ENCODE measurements at regions not wholly inside any gene's neighbourhood (a gene's known extent, or its start where the extent isn't known, plus 50 kb on each side); places are given as distances from the start of the nearest gene placed in this dataset.

DNA sequence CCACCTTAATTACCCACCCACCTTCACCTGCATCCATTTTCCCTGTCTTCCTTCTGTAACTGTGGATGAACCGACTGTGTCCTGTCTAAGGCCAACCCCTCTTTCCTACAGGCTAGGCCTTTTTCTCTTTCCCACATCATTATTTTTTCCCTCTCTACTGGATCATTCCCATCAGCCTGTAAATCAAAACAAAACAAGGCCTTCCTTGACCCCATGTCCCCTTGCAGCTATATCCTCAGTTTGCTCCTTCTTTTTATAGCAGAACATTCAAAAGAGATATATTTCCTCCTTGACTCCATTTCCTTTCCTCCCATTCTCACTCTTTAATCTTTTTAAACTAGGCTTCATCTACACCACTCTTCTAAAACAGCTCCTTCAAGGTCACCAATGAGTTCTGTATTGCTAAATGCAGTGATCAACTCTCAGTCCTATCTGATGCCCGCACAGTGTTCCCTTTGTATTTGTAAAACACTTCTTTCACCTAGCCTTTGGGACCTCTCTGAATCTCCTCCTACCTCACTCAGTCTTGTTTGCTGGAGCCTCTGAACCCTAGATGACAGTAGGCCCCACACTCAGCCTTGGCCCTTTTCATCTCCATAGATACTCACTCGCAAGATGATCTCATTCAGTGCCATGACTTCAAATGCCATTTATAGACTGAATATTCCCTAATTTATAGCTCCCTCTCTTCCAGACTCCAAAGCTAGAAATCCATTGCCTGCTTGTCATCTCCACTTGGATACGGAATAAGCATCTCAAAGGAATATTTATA lies 55.7 kb downstream of the CXCR4 start:
- in situ Hi-C loops (cut with MboI; ENCODE audit: low sequenced_read_pairs), result no loop called here
- TF ChIP-seq BHLHE40 (IDR thresholded peaks at IDR 0.05; ENCODE audit: low read depth, low read length) (no peak), RCOR1 (IDR thresholded peaks at IDR 0.05; ENCODE audit: insufficient replicate concordance, low read length) (no peak), FOS (IDR thresholded peaks at IDR 0.05; ENCODE audit: low read depth, low read length) (no peak), SMC3 (IDR thresholded peaks at IDR 0.05; ENCODE audit: low read depth, low read length) (no peak)
- TF ChIP-seq, protein P1, sequence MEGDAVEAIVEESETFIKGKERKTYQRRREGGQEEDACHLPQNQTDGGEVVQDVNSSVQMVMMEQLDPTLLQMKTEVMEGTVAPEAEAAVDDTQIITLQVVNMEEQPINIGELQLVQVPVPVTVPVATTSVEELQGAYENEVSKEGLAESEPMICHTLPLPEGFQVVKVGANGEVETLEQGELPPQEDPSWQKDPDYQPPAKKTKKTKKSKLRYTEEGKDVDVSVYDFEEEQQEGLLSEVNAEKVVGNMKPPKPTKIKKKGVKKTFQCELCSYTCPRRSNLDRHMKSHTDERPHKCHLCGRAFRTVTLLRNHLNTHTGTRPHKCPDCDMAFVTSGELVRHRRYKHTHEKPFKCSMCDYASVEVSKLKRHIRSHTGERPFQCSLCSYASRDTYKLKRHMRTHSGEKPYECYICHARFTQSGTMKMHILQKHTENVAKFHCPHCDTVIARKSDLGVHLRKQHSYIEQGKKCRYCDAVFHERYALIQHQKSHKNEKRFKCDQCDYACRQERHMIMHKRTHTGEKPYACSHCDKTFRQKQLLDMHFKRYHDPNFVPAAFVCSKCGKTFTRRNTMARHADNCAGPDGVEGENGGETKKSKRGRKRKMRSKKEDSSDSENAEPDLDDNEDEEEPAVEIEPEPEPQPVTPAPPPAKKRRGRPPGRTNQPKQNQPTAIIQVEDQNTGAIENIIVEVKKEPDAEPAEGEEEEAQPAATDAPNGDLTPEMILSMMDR (conservative IDR thresholded peaks at IDR 0.05; ENCODE audit: low read depth, low read length), result no peak

More for the DNA sequence above, 55.7 kb downstream of the CXCR4 start:
- DNase-seq, result no peak
- Histone ChIP-seq H2BK20ac (ENCODE audit: low read depth, low read length) (no peak overlapping the region), H3K36me3 (ENCODE audit: control insufficient read depth, insufficient read depth, low read length) (no peaks in the 10 kb centered on the region), H3K27me3 (ENCODE audit: control insufficient read depth, insufficient read depth, low read length) (peaks cover 2% of the 10 kb centered on the region; the same call in 1 of the 2 replicates), H3K9ac (ENCODE audit: low read depth, low read length) (no peak overlapping the region), H3K9me1 (ENCODE audit: insufficient read depth, low read length) (no peaks in the 10 kb centered on the region), H2AFZ (replicated peaks; ENCODE audit: low read length, poor library complexity) (no peak overlapping the region), H2AK9ac (replicated peaks; ENCODE audit: low read depth, low read length, poor library complexity) (no peak overlapping the region), H4K91ac (ENCODE audit: insufficient read depth, low read depth, low read length) (no peak overlapping the region), H3K27ac (ENCODE audit: insufficient read depth, low read length) (no peak overlapping the region), H3K23ac (ENCODE audit: low read depth, low read length) (no peak overlapping the region), H2BK5ac (ENCODE audit: low read depth, low read length, poor library complexity, severe bottlenecking) (no peak overlapping the region), H3K4me3 (ENCODE audit: insufficient read depth, low read depth, low read length) (no peak overlapping the region), H4K20me1 (ENCODE audit: insufficient read depth, low read length) (no peaks in the 10 kb centered on the region), H2AK5ac (ENCODE audit: low read depth, low read length) (no peak overlapping the region), H3K79me1 (ENCODE audit: low read depth in 1 of 2, low read length in 2 of 2) (no peaks in the 10 kb centered on the region), H3K14ac (replicated peaks; ENCODE audit: low read depth, low read length) (no peak overlapping the region), H3K9me3 (ENCODE audit: control insufficient read depth, insufficient read depth, low read length) (no peaks in the 10 kb centered on the region), H3K4me1 (ENCODE audit: control insufficient read depth, insufficient read depth, low read length) (no peaks in the 10 kb centered on the region), H3K4me2 (ENCODE audit: low read depth, low read length) (no peak overlapping the region), H4K5ac (ENCODE audit: low read depth, low read length) (no peak overlapping the region), H3K4ac (ENCODE audit: low read depth, low read length) (no peak overlapping the region), H2BK15ac (ENCODE audit: low read depth, low read length) (no peak overlapping the region), H2BK120ac (ENCODE audit: low read depth, low read length) (no peak overlapping the region), H3K18ac (ENCODE audit: low read depth, low read length) (no peak overlapping the region), H3K56ac (ENCODE audit: extremely low read depth, insufficient read depth, low read length) (no peak overlapping the region), H4K8ac (ENCODE audit: low read depth in 2 of 2, low read length in 2 of 2) (no peak overlapping the region)
- CTCF ChIA-PET, result no interaction called here
- dilution Hi-C loops (cut with HindIII; ENCODE audit: low sequenced_read_pairs, unreplicated experiment) (no loop called here), intact Hi-C loops (cut with micrococcal nuclease) (no loop called here)
- WGBS, 2 experiments (ENCODE audit: extremely low coverage in 2 of 2, insufficient read length in 1 of 2), result 80% methylated on average over 2 of the region's 4 CpGs; no CpG with 5 or more reads in 1 of the 2 experiments
- no peak for ATAC-seq (ENCODE audit: low read depth)
- BruUV-seq (replicated peaks), result no TSS peak
- POLR2A ChIA-PET (ENCODE audit: unreplicated experiment), result no interaction called here

All from IMR-90 (cell line).